GM19324 (cell line): ENCODE measurements at regions not wholly inside any gene's neighbourhood (a gene's known extent, or its start where the extent isn't known, plus 50 kb on each side); places are given as distances from the start of the nearest gene placed in this dataset.
A peak's percentile ranks its signal among the peaks of the same experiment; 100 is the strongest.

ENCODE experiments used
- ATAC-seq: cut with Tn5 transposase; IDR thresholded peaks from one replicate; pipeline ENCODE4 v1.9.1; 2021; ENCODE audit warnings: mild to moderate bottlenecking, moderate library complexity; ENCODE audit not compliant: unreplicated experiment, low FRiP score

GRCh38 chr5:128591598-128592455 is 53.8 kb upstream of the FBN2 start:
- no peak for ATAC-seq

GRCh38 chr5:128596071-128596470 is 58.0 kb upstream of the FBN2 start:
- ATAC-seq = no peak

- no peak for ATAC-seq
Measured at GRCh38 chr5:128597156-128597555, 59.1 kb upstream of the FBN2 start.

- no peak for ATAC-seq
Measured at GRCh38 chr5:128613128-128613527, 75.1 kb upstream of the FBN2 start.

- no peak for ATAC-seq
Measured at GRCh38 chr5:128613766-128614165, 75.7 kb upstream of the FBN2 start.

GRCh38 chr5:128615578-128615977 is 77.5 kb upstream of the FBN2 start:
- no peak for ATAC-seq

GRCh38 chr5:128626536-128627090 is 88.6 kb upstream of the FBN2 start:
- no peak for ATAC-seq

GRCh38 chr5:128627939-128628338 is 89.9 kb upstream of the FBN2 start:
- ATAC-seq = no peak

- ATAC-seq = no peak
Measured at GRCh38 chr5:128629157-128629556, 91.1 kb upstream of the FBN2 start.

- ATAC-seq = no peak
Measured at GRCh38 chr5:128630121-128630520, 92.1 kb upstream of the FBN2 start.

GRCh38 chr5:128631771-128632170 is 93.7 kb upstream of the FBN2 start:
- no peak for ATAC-seq

GRCh38 chr5:128632264-128632663 is 94.2 kb upstream of the FBN2 start:
- ATAC-seq = no peak

- ATAC-seq = no peak
Measured at GRCh38 chr5:128633901-128634300, 95.9 kb upstream of the FBN2 start.

- ATAC-seq = no peak
Measured at GRCh38 chr5:128635379-128635778, 97.3 kb upstream of the FBN2 start.

- ATAC-seq = no peak
Measured at GRCh38 chr5:128636361-128636760, 98.3 kb upstream of the FBN2 start.

GRCh38 chr5:128637031-128637430 is 99.0 kb upstream of the FBN2 start:
- no peak for ATAC-seq

GRCh38 chr5:128641861-128642260 is 103.8 kb upstream of the FBN2 start:
- no peak for ATAC-seq

GRCh38 chr5:128644863-128645262 is 106.8 kb upstream of the FBN2 start:
- peak; percentile 79 for ATAC-seq

- ATAC-seq = no peak
Measured at GRCh38 chr5:128645581-128645980, 107.5 kb upstream of the FBN2 start.

GRCh38 chr5:128646176-128646575 is 108.1 kb upstream of the FBN2 start:
- ATAC-seq = no peak

GRCh38 chr5:128649192-128649591 is 111.1 kb upstream of the FBN2 start:
- ATAC-seq = no peak

GRCh38 chr5:128662997-128663396 is 125.0 kb upstream of the FBN2 start:
- no peak for ATAC-seq
